GM12874 (cell line): ENCODE measurements at regions not wholly inside any gene's neighbourhood (a gene's known extent, or its start where the extent isn't known, plus 50 kb on each side); places are given as distances from the start of the nearest gene placed in this dataset.

Source experiments
- CTCF ChIP-seq: IDR thresholded peaks from 2 replicates; pipeline ENCODE4 v1.5.1; 2011; ENCODE audit warnings: low read depth, mild to moderate bottlenecking, control low read depth, low read length, moderate library complexity; ENCODE audit not compliant: insufficient read depth

- no peak for TF ChIP-seq CTCF
These were observed 334.1 kb upstream of the RAB6C start for GRCh38 chr2:129645335-129645734.

GRCh38 chr2:129646107-129646506, 333.4 kb upstream of the RAB6C start:
- TF ChIP-seq CTCF: no peak

DNA sequence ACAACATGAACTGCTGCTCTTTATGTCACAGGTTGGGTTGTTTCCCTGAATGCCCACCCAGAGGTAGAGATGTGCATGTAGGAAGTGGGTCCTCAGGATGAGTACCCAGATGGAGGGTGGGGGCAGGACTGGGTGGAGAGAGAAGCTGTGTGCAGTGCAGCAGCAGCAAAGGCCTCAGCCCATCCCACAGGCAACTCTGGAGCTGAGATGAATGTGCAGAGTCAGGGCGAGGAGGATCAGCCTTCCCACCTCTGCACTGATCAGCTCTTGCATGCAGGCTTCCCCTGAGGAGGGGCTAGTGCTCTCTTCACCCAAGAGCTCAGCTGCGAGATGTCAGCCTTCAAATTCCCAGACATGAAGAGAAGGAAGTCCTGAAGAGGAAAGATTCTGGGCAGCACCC, 326.2 kb upstream of the RAB6C start:
- TF ChIP-seq CTCF: no peak

- TF ChIP-seq CTCF: no peak
These were observed 325.1 kb upstream of the RAB6C start for GRCh38 chr2:129654331-129654730.

DNA sequence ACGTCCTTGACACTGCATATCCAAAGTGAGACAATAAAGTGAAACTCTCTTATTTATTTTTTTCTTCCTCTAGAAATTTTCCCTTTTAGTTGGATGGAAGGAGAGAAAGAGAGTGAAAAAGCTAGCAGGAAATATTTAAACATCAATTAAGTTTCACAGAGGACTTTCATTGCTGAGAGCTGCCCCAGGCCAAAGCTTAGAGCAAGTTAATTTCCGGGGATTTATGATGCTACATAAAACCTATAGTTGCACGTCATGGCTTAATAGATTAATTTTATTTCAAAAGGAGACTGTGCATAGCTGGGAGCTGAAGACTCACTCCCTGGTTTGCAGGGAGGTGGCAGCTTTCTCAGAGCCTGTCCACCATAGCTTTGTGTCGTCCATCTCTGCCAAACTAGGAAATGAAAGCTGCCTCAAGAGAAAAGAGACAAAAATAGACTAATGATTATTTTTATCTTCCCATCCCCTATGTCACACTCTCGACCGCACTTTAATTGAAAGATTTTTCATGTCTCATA, 323.3 kb upstream of the RAB6C start:
- TF ChIP-seq CTCF: no peak

DNA sequence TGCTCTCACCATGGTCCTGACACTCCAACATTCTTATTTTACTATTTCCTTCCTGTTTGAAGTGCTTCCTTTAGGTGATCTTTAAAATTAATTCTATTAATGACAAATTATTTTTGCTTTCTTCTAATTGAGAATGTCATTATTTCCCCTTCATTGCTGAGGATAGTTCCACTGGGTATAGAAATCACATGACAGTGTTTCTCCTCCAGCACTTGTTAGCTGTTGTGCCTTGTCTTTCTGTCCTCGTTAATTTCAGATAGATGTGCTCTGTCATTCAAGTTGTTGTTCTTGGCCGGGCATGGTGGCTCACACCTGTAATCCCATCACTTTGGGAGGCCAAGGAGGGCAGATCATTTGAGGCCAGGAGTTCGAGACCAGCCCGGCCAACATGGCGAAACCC, 321.0 kb upstream of the RAB6C start:
- no peak for TF ChIP-seq CTCF

- TF ChIP-seq CTCF: no peak
These were observed 317.5 kb upstream of the RAB6C start for GRCh38 chr2:129661935-129662334.

DNA sequence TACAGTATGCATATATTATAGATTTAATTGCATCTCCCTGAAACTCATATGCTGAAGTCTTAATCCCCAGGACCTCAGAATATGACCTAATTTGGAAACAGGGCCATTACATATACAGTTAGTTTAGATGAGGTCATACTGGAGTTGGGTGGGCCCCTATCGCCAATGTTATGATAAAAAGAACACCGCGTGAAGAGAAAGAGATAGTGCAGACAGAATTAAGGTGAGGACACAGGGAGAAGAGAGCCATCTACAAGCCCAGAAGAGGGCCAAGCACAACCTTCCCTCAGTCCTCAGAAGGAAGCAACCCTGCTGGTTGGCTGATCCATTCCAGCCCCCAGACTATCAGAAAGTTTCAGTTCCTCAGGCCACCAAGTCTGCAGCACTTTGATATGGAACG, 311.9 kb upstream of the RAB6C start:
- no peak for TF ChIP-seq CTCF
